ENCODE measurements at regions not wholly inside any gene's neighbourhood (a gene's known extent, or its start where the extent isn't known, plus 50 kb on each side); places are given as distances from the start of the nearest gene placed in this dataset.

- TF ChIP-seq, protein P1, sequence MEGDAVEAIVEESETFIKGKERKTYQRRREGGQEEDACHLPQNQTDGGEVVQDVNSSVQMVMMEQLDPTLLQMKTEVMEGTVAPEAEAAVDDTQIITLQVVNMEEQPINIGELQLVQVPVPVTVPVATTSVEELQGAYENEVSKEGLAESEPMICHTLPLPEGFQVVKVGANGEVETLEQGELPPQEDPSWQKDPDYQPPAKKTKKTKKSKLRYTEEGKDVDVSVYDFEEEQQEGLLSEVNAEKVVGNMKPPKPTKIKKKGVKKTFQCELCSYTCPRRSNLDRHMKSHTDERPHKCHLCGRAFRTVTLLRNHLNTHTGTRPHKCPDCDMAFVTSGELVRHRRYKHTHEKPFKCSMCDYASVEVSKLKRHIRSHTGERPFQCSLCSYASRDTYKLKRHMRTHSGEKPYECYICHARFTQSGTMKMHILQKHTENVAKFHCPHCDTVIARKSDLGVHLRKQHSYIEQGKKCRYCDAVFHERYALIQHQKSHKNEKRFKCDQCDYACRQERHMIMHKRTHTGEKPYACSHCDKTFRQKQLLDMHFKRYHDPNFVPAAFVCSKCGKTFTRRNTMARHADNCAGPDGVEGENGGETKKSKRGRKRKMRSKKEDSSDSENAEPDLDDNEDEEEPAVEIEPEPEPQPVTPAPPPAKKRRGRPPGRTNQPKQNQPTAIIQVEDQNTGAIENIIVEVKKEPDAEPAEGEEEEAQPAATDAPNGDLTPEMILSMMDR (IDR thresholded peaks at IDR 0.05), result no peak
- no peak for TF ChIP-seq POLR2A (IDR thresholded peaks at IDR 0.05)
Measured at GRCh38 chr3:106381286-106381938, 512.6 kb upstream of the CBLB start.
